ENCODE measurements at regions not wholly inside any gene's neighbourhood (a gene's known extent, or its start where the extent isn't known, plus 50 kb on each side); places are given as distances from the start of the nearest gene placed in this dataset.

DNA sequence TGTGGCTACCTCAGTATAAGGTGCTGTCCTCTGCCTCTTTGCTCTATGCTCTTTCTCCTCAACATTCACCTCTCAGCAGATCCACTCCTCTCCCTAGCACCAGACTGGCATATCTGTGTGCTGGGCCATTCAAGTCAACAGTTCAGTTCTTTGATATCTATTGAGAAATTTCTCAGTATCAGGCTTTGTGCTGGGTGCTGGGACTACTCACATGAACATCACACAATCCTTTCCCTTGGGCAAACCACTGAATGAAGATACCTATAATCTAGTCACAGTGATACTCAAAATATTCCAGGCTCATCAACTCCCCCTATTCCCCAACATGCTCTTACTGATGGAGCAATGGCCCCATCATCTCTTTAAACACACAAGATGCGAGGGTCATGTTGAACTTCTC, 120.8 kb downstream of the RPL22L1 start:
- Histone ChIP-seq H3K36me3 (ENCODE audit: control insufficient read depth, insufficient read depth, low read length) (no peaks in the 10 kb centered on the region), H3K27me3 (ENCODE audit: control insufficient read depth, insufficient read depth, low read length) (no peaks in the 10 kb centered on the region), H3K4me1 (ENCODE audit: control insufficient read depth, insufficient read depth, low read length) (peaks cover 27% of the 10 kb centered on the region), H3K4me3 (ENCODE audit: low read depth in 2 of 2, low read length in 2 of 2) (no peak overlapping the region), H3K9me3 (ENCODE audit: control insufficient read depth, insufficient read depth, low read depth, low read length) (no peaks in the 10 kb centered on the region; the same call in 1 of the 2 replicates), H3K27ac (ENCODE audit: low read length) (peak overlapping the region; percentile 88; the same call in 1 of the 2 replicates)
- in situ Hi-C loops (cut with HindIII; ENCODE audit: low pct_unique_long_range_greater_than_20kb, low sequenced_read_pairs) (no loop called here), intact Hi-C loops (cut with micrococcal nuclease; ENCODE audit: unreplicated experiment) (no loop called here)
- ChIA-PET POLR2A (no interaction called here), CTCF (no interaction called here)
- no peak for DNase-seq (ENCODE audit: low read depth, low spot score)
- BruUV-seq (replicated peaks) = no TSS peak
- TF ChIP-seq POLR2AphosphoS5 (IDR thresholded peaks at IDR 0.05; ENCODE audit: low read depth, low read length) = no peak
- TF ChIP-seq, protein P1, sequence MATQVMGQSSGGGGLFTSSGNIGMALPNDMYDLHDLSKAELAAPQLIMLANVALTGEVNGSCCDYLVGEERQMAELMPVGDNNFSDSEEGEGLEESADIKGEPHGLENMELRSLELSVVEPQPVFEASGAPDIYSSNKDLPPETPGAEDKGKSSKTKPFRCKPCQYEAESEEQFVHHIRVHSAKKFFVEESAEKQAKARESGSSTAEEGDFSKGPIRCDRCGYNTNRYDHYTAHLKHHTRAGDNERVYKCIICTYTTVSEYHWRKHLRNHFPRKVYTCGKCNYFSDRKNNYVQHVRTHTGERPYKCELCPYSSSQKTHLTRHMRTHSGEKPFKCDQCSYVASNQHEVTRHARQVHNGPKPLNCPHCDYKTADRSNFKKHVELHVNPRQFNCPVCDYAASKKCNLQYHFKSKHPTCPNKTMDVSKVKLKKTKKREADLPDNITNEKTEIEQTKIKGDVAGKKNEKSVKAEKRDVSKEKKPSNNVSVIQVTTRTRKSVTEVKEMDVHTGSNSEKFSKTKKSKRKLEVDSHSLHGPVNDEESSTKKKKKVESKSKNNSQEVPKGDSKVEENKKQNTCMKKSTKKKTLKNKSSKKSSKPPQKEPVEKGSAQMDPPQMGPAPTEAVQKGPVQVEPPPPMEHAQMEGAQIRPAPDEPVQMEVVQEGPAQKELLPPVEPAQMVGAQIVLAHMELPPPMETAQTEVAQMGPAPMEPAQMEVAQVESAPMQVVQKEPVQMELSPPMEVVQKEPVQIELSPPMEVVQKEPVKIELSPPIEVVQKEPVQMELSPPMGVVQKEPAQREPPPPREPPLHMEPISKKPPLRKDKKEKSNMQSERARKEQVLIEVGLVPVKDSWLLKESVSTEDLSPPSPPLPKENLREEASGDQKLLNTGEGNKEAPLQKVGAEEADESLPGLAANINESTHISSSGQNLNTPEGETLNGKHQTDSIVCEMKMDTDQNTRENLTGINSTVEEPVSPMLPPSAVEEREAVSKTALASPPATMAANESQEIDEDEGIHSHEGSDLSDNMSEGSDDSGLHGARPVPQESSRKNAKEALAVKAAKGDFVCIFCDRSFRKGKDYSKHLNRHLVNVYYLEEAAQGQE (IDR thresholded peaks at IDR 0.05; ENCODE audit: insufficient read depth in 1 of 2, low read depth in 2 of 2, low read length in 1 of 2) = no peak
- TF ChIP-seq, protein P2, sequence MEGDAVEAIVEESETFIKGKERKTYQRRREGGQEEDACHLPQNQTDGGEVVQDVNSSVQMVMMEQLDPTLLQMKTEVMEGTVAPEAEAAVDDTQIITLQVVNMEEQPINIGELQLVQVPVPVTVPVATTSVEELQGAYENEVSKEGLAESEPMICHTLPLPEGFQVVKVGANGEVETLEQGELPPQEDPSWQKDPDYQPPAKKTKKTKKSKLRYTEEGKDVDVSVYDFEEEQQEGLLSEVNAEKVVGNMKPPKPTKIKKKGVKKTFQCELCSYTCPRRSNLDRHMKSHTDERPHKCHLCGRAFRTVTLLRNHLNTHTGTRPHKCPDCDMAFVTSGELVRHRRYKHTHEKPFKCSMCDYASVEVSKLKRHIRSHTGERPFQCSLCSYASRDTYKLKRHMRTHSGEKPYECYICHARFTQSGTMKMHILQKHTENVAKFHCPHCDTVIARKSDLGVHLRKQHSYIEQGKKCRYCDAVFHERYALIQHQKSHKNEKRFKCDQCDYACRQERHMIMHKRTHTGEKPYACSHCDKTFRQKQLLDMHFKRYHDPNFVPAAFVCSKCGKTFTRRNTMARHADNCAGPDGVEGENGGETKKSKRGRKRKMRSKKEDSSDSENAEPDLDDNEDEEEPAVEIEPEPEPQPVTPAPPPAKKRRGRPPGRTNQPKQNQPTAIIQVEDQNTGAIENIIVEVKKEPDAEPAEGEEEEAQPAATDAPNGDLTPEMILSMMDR (IDR thresholded peaks at IDR 0.05) = no peak
- no peak for TF ChIP-seq TCF7L2 (IDR thresholded peaks at IDR 0.05; ENCODE audit: low read depth, low read length)
- TF ChIP-seq SIN3A (IDR thresholded peaks at IDR 0.05; ENCODE audit: borderline replicate concordance, insufficient read depth, low read depth, low read length) = no peak
- no peak for ATAC-seq

DNA sequence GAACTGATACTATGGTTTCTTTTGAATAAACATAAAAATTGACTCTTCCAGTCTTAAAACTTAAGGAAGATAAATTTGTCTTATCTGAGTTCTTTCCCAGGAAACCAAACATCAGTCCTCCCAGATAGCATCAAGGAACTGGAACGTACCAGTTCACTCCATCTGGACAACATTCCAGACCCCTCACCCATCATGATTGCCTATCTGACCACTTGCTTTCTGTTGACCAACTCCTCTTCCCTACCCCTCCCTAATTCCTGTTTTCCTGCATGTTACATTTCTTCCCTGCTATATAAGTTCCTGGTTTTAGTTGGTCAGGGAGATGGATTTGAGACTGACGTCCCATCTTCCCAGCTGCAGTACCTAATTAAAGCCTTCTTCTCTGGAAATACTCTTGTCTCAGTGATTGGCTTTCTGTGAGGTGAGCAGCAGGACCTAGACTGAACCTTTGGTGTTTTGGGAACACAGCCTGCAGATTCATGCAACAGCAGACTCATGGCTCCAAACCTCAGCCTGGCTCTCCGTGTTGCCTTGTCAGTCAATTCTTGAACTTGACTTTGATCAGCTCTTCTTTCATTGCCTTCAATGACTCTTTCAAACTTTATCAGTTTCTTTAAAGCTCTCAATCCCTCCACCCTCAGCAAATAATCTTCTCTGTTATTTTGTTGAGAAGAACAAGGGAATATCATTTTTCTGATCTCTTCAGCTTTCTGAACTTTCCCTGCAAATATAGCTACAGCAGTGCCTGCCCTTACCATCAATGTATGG, 123.6 kb downstream of the RPL22L1 start:
- Histone ChIP-seq H3K4me1 (ENCODE audit: control insufficient read depth, insufficient read depth, low read length) (peaks cover 16% of the 10 kb centered on the region), H3K9me3 (ENCODE audit: control insufficient read depth, insufficient read depth, low read depth, low read length) (no peaks in the 10 kb centered on the region; the same call in 1 of the 2 replicates), H3K27ac (ENCODE audit: low read length) (peak overlapping the region; percentile 60; the same call in 1 of the 2 replicates), H3K36me3 (ENCODE audit: control insufficient read depth, insufficient read depth, low read length) (no peaks in the 10 kb centered on the region), H3K27me3 (ENCODE audit: control insufficient read depth, insufficient read depth, low read length) (no peaks in the 10 kb centered on the region), H3K4me3 (ENCODE audit: low read depth in 2 of 2, low read length in 2 of 2) (no peak overlapping the region)
- no peak for ATAC-seq
- DNase-seq (ENCODE audit: low read depth, low spot score) = no peak
- CTCF ChIA-PET = no interaction called here
- BruUV-seq (replicated peaks) = no TSS peak
- in situ Hi-C loops (cut with HindIII; ENCODE audit: low pct_unique_long_range_greater_than_20kb, low sequenced_read_pairs) = no loop called here
- POLR2A ChIA-PET = no interaction called here
- intact Hi-C loops (cut with micrococcal nuclease; ENCODE audit: unreplicated experiment) = no loop called here
- TF ChIP-seq, protein P2 (IDR thresholded peaks at IDR 0.05) = no peak
- no peak for TF ChIP-seq TCF7L2 (IDR thresholded peaks at IDR 0.05; ENCODE audit: low read depth, low read length)
- TF ChIP-seq, protein P1 (IDR thresholded peaks at IDR 0.05; ENCODE audit: insufficient read depth in 1 of 2, low read depth in 2 of 2, low read length in 1 of 2) = no peak
- TF ChIP-seq SIN3A (IDR thresholded peaks at IDR 0.05; ENCODE audit: borderline replicate concordance, insufficient read depth, low read depth, low read length) = no peak
- TF ChIP-seq POLR2AphosphoS5 (IDR thresholded peaks at IDR 0.05; ENCODE audit: low read depth, low read length) = no peak

Data from Panc1 (cell line).